SK-N-SH (cell line): ENCODE measurements at regions not wholly inside any gene's neighbourhood (a gene's known extent, or its start where the extent isn't known, plus 50 kb on each side); places are given as distances from the start of the nearest gene placed in this dataset.

Experiments
- POLR2AphosphoS5 ChIP-seq: IDR thresholded peaks from 2 replicates; pipeline ENCODE4 v1.6.1; 2012; ENCODE audit warnings: low read depth, low read length
- RAD21 ChIP-seq: IDR thresholded peaks from 2 replicates; pipeline ENCODE4 v1.6.1; 2012; ENCODE audit warnings: mild to moderate bottlenecking, low read length
- RCOR1 ChIP-seq: fragments of 150-350 bp; IDR thresholded peaks from 2 replicates; pipeline ENCODE4 v1.6.1; 2017; ENCODE audit warnings: antibody characterized with exemption, low read length
- TEAD4 ChIP-seq: IDR thresholded peaks from 2 replicates; pipeline ENCODE4 v1.4.0; 2012; ENCODE audit warnings: mild to moderate bottlenecking, borderline replicate concordance; ENCODE audit not compliant: insufficient read depth
- TF ChIP-seq, protein P1 (sequence below): fragments of 150-350 bp; IDR thresholded peaks from 2 replicates; pipeline ENCODE4 v1.6.1; 2017; ENCODE audit warnings: antibody characterized with exemption, low read length, low read depth, borderline replicate concordance
- TF ChIP-seq, protein P2 (sequence below): fragments of 200-600 bp; sonication (generic); IDR thresholded peaks from 2 replicates; pipeline ENCODE4 v1.6.1; 2017; ENCODE audit warnings: antibody characterized with exemption, mild to moderate bottlenecking, moderate library complexity

DNA sequence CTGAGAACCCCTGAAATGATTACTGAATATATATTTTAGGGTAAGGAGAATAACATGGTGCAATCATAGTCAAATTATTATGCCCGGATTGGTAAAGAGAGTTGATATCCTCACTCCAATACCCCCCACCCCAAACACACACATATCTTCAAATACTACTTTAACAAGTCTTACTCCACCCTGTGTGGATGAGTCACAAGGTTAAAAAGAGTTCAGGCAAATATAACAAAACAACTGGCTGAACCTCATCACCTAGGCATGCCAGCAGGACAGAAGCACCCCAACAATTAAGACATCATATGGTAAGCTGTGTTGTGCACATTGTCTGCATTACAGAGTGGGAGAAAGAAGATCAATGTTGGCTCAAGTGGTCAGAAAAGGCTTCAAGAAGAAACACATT lies 857.4 kb downstream of the TDRD15 start:
- TF ChIP-seq, protein P1, sequence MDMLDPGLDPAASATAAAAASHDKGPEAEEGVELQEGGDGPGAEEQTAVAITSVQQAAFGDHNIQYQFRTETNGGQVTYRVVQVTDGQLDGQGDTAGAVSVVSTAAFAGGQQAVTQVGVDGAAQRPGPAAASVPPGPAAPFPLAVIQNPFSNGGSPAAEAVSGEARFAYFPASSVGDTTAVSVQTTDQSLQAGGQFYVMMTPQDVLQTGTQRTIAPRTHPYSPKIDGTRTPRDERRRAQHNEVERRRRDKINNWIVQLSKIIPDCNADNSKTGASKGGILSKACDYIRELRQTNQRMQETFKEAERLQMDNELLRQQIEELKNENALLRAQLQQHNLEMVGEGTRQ, result no peak
- TF ChIP-seq RAD21, result no peak
- TF ChIP-seq, protein P2, sequence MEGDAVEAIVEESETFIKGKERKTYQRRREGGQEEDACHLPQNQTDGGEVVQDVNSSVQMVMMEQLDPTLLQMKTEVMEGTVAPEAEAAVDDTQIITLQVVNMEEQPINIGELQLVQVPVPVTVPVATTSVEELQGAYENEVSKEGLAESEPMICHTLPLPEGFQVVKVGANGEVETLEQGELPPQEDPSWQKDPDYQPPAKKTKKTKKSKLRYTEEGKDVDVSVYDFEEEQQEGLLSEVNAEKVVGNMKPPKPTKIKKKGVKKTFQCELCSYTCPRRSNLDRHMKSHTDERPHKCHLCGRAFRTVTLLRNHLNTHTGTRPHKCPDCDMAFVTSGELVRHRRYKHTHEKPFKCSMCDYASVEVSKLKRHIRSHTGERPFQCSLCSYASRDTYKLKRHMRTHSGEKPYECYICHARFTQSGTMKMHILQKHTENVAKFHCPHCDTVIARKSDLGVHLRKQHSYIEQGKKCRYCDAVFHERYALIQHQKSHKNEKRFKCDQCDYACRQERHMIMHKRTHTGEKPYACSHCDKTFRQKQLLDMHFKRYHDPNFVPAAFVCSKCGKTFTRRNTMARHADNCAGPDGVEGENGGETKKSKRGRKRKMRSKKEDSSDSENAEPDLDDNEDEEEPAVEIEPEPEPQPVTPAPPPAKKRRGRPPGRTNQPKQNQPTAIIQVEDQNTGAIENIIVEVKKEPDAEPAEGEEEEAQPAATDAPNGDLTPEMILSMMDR, result no peak
- no peak for TF ChIP-seq TEAD4
- no peak for TF ChIP-seq POLR2AphosphoS5
- TF ChIP-seq RCOR1, result no peak
